Neural progenitor cell (in vitro differentiated cells): ENCODE measurements at regions not wholly inside any gene's neighbourhood (a gene's known extent, or its start where the extent isn't known, plus 50 kb on each side); places are given as distances from the start of the nearest gene placed in this dataset.
"Not testable (repeated sequence)": the region's sequence is repeated elsewhere in the genome, so short reads cannot be mapped to it uniquely, and the experiment has no call there.

ENCODE experiments used
- DNase-seq: peaks from one replicate; pipeline ENCODE4 v3.0.0-alpha.2; 2016; ENCODE audit warnings: low spot score
- H2AFZ ChIP-seq: fragments of 200-600 bp; sonication (generic); replicated peaks from 2 replicates; pipeline ENCODE4 v1.6.1; 2016; ENCODE audit warnings: antibody characterized with exemption
- H3F3A ChIP-seq: fragments of 200-600 bp; sonication (generic); 2 replicates; pipeline ENCODE4 v1.6.1; 2016; ENCODE audit warnings: antibody characterized with exemption, low read depth
- H3K27ac ChIP-seq: fragments of 200-600 bp; sonication (generic); 2 replicates; pipeline ENCODE4 v1.5.1; 2016; ENCODE audit warnings: mild to moderate bottlenecking
- H3K27me3 ChIP-seq: fragments of 200-600 bp; sonication (generic); 2 replicates; pipeline ENCODE4 v1.6.1; 2016; ENCODE audit warnings: mild to moderate bottlenecking, moderate library complexity
- H3K36me3 ChIP-seq: fragments of 200-600 bp; sonication (generic); 2 replicates; pipeline ENCODE4 v1.5.1; 2016
- H3K4me1 ChIP-seq: fragments of 200-600 bp; sonication (generic); 2 replicates; pipeline ENCODE4 v1.6.1; 2016; ENCODE audit warnings: mixed run types
- H3K4me2 ChIP-seq: fragments of 200-600 bp; sonication (generic); 2 replicates; pipeline ENCODE4 v1.6.1; 2016
- H3K4me3 ChIP-seq: fragments of 200-600 bp; sonication (generic); 2 replicates; pipeline ENCODE4 v1.5.1; 2016
- H3K79me2 ChIP-seq: fragments of 200-600 bp; sonication (generic); 2 replicates; pipeline ENCODE4 v1.6.1; 2016; ENCODE audit warnings: low read depth
- H3K9ac ChIP-seq: fragments of 200-600 bp; sonication (generic); 2 replicates; pipeline ENCODE4 v1.6.1; 2016
- H3K9me3 ChIP-seq: fragments of 200-600 bp; sonication (generic); 2 replicates; pipeline ENCODE4 v1.5.1; 2016; ENCODE audit warnings: low read depth
- H4K20me1 ChIP-seq: fragments of 200-600 bp; sonication (generic); 2 replicates; pipeline ENCODE4 v1.6.1; 2016; ENCODE audit warnings: low read depth
- H3K27ac Mint-ChIP-seq: 3 replicates; pipeline ENCODE4 v1.8.0; 2021; ENCODE audit warnings: mixed read lengths
- H3K27me3 Mint-ChIP-seq: 2 replicates; pipeline ENCODE4 v1.8.0; 2022; ENCODE audit warnings: low read depth, mild to moderate bottlenecking, inconsistent platforms, moderate library complexity, mixed read lengths; ENCODE audit not compliant: insufficient read depth
- H3K36me3 Mint-ChIP-seq: 3 replicates; pipeline ENCODE4 v1.8.0; 2021; ENCODE audit warnings: mixed read lengths
- H3K4me1 Mint-ChIP-seq: 3 replicates; pipeline ENCODE4 v1.8.0; 2021; ENCODE audit warnings: mixed read lengths
- H3K4me3 Mint-ChIP-seq: 3 replicates; pipeline ENCODE4 v1.8.0; 2021; ENCODE audit warnings: mild to moderate bottlenecking, moderate library complexity, mixed read lengths
- H3K9me3 Mint-ChIP-seq: 3 replicates; pipeline ENCODE4 v1.8.0; 2020; ENCODE audit warnings: mixed read lengths
- CTCF ChIP-seq: fragments of 200-600 bp; sonication (generic); IDR thresholded peaks from 2 replicates; pipeline ENCODE4 v1.5.1; 2017; ENCODE audit warnings: antibody characterized with exemption, mild to moderate bottlenecking
- EZH2 ChIP-seq: fragments of 200-600 bp; sonication (generic); IDR thresholded peaks from 2 replicates; pipeline ENCODE4 v1.6.1; 2017; ENCODE audit warnings: antibody characterized with exemption, mild to moderate bottlenecking, moderate library complexity
- EZH2phosphoT487 ChIP-seq: fragments of 200-600 bp; sonication (generic); IDR thresholded peaks from 2 replicates; pipeline ENCODE4 v1.6.1; 2017; ENCODE audit warnings: antibody characterized with exemption

GRCh38 chr7:53609185-53609584 is 573.8 kb downstream of the POM121L12 start:
- Histone ChIP-seq H3K36me3 (no peaks in the 10 kb centered on the region), H3K4me3 (no peak overlapping the region), H3F3A (peaks cover 7% of the 10 kb centered on the region), H3K9me3 (no peaks in the 10 kb centered on the region), H4K20me1 (no peaks in the 10 kb centered on the region), H3K79me2 (no peaks in the 10 kb centered on the region), H3K27me3 (no peaks in the 10 kb centered on the region), H3K4me2 (peak overlapping the region; percentile 60), H3K27ac (peak overlapping the region; percentile 55), H3K4me1 (peaks cover 12% of the 10 kb centered on the region), H2AFZ (peak overlapping the region; percentile 80), H3K9ac (no peak overlapping the region)
- Mint-ChIP-seq H3K9me3 (no peaks in the 10 kb centered on the region), H3K36me3 (no peaks in the 10 kb centered on the region), H3K27ac (no peak overlapping the region), H3K4me1 (peaks cover 7% of the 10 kb centered on the region), H3K4me3 (no peak overlapping the region), H3K27me3 (no peaks in the 10 kb centered on the region)
- DNase-seq, result peak; percentile 54
- TF ChIP-seq CTCF (no peak), EZH2 (no peak), EZH2phosphoT487 (no peak)

- no peak overlapping the region for H3K4me3 ChIP-seq
- Mint-ChIP-seq H3K4me1 (peaks cover 7% of the 10 kb centered on the region), H3K36me3 (no peaks in the 10 kb centered on the region), H3K27me3 (no peaks in the 10 kb centered on the region), H3K9me3 (no peaks in the 10 kb centered on the region), H3K4me3 (no peak overlapping the region), H3K27ac (no peak overlapping the region)
- no peak for DNase-seq
- no peaks in the 10 kb centered on the region for H3K79me2 ChIP-seq
- no peak overlapping the region for H3K27ac ChIP-seq
- no peaks in the 10 kb centered on the region for H3K36me3 ChIP-seq
- H3F3A ChIP-seq, result peaks cover 7% of the 10 kb centered on the region
- no peaks in the 10 kb centered on the region for H4K20me1 ChIP-seq
- no peaks in the 10 kb centered on the region for H3K9me3 ChIP-seq
- H2AFZ ChIP-seq, result no peak overlapping the region
- TF ChIP-seq CTCF (no peak), EZH2phosphoT487 (no peak)
- peaks cover 12% of the 10 kb centered on the region for H3K4me1 ChIP-seq
- H3K4me2 ChIP-seq, result no peak overlapping the region
- H3K9ac ChIP-seq, result no peak overlapping the region
- H3K27me3 ChIP-seq, result no peaks in the 10 kb centered on the region
These were observed 575.6 kb downstream of the POM121L12 start for GRCh38 chr7:53611043-53611442.

GRCh38 chr7:53624356-53624755 is 588.9 kb downstream of the POM121L12 start:
- Histone ChIP-seq H3K27ac (no peak overlapping the region), H3K36me3 (no peaks in the 10 kb centered on the region), H3K4me1 (no peaks in the 10 kb centered on the region), H3K4me3 (no peak overlapping the region), H3K9ac (no peak overlapping the region), H3K9me3 (no peaks in the 10 kb centered on the region), H3K27me3 (no peaks in the 10 kb centered on the region), H3K79me2 (no peaks in the 10 kb centered on the region), H2AFZ (no peak overlapping the region), H3K4me2 (no peak overlapping the region), H3F3A (no peaks in the 10 kb centered on the region), H4K20me1 (no peaks in the 10 kb centered on the region)
- H3K4me3 Mint-ChIP-seq, result no peak overlapping the region
- no peaks in the 10 kb centered on the region for H3K27me3 Mint-ChIP-seq
- DNase-seq, result no peak
- H3K27ac Mint-ChIP-seq, result no peak overlapping the region
- no peak for TF ChIP-seq CTCF
- TF ChIP-seq EZH2phosphoT487, result no peak
- TF ChIP-seq EZH2, result no peak
- no peaks in the 10 kb centered on the region for H3K36me3 Mint-ChIP-seq
- H3K4me1 Mint-ChIP-seq, result no peaks in the 10 kb centered on the region
- no peaks in the 10 kb centered on the region for H3K9me3 Mint-ChIP-seq

- no peaks in the 10 kb centered on the region for H3K4me1 ChIP-seq
- Mint-ChIP-seq H3K36me3 (no peaks in the 10 kb centered on the region), H3K9me3 (no peaks in the 10 kb centered on the region), H3K4me1 (no peaks in the 10 kb centered on the region), H3K27ac (no peak overlapping the region), H3K4me3 (no peak overlapping the region), H3K27me3 (no peaks in the 10 kb centered on the region)
- no peak overlapping the region for H2AFZ ChIP-seq
- H3K27me3 ChIP-seq, result no peaks in the 10 kb centered on the region
- no peaks in the 10 kb centered on the region for H3K9me3 ChIP-seq
- no peak overlapping the region for H3K9ac ChIP-seq
- no peak overlapping the region for H3K4me2 ChIP-seq
- H3K36me3 ChIP-seq, result no peaks in the 10 kb centered on the region
- no peaks in the 10 kb centered on the region for H4K20me1 ChIP-seq
- no peaks in the 10 kb centered on the region for H3F3A ChIP-seq
- H3K4me3 ChIP-seq, result no peak overlapping the region
- TF ChIP-seq EZH2phosphoT487, result no peak
- no peak for TF ChIP-seq EZH2
- no peak for TF ChIP-seq CTCF
- no peak for DNase-seq
- H3K27ac ChIP-seq, result no peak overlapping the region
- no peaks in the 10 kb centered on the region for H3K79me2 ChIP-seq
These were observed 593.3 kb downstream of the POM121L12 start for GRCh38 chr7:53628775-53629174.

GRCh38 chr7:53635251-53635650 is 599.8 kb downstream of the POM121L12 start:
- not testable (repeated sequence) for DNase-seq, H3K4me3 ChIP-seq, H3K27me3 ChIP-seq, H2AFZ ChIP-seq, H3K4me3 Mint-ChIP-seq, H3K27me3 Mint-ChIP-seq, H3K36me3 ChIP-seq, H3K27ac Mint-ChIP-seq, H3K27ac ChIP-seq, H3F3A ChIP-seq, H3K36me3 Mint-ChIP-seq, H3K4me1 Mint-ChIP-seq, H3K9me3 Mint-ChIP-seq, H3K4me2 ChIP-seq, H3K4me1 ChIP-seq, H3K9ac ChIP-seq, H3K9me3 ChIP-seq, H3K79me2 ChIP-seq, H4K20me1 ChIP-seq
